ENCODE measurements at regions not wholly inside any gene's neighbourhood (a gene's known extent, or its start where the extent isn't known, plus 50 kb on each side); places are given as distances from the start of the nearest gene placed in this dataset.
A peak's percentile ranks its signal among the peaks of the same experiment; 100 is the strongest.
"Not testable (repeated sequence)": the region's sequence is repeated elsewhere in the genome, so short reads cannot be mapped to it uniquely, and the experiment has no call there.

DNA sequence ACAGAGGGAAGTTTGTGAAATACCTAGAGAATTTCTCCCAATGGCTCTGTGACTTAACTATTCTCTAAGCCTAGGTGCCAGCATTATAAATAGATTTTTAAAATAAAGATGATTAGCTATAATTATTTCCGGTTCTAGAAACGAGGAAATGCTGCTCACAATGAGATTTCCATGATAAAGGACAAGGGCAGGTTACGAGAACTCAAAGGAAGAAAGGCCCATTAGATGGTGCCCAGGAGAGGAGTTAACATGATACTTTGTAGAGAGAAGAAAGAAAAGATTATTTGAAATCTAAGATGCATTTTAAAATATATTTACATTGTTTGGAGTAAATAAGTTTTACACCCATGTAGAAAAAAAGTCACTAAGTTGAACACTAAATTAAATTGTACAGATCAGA, 538.3 kb upstream of the PTGER4 start:
- DNase-seq (ENCODE audit: low read depth, low spot score) = no peak

DNA sequence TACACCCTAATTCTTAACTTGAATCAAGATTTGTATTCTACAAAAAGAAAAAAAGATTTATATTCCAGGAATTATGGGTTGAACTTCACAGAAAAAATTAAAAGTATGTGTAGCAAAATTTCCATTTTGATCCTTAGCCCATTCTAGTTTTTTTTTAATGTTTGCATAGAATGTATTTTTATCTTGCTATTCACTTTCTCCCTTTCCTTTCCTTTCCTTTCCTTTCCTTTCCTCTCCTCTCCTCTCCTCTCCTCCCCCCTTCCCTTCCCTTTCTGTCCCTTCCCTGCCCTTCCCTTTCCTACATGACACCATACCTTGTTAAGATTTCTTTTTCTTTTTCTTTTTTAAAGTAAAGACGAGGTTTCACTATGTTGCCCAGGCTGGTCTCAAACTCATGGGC, 542.5 kb upstream of the PTGER4 start:
- no peak for DNase-seq (ENCODE audit: low read depth, low spot score)

DNA sequence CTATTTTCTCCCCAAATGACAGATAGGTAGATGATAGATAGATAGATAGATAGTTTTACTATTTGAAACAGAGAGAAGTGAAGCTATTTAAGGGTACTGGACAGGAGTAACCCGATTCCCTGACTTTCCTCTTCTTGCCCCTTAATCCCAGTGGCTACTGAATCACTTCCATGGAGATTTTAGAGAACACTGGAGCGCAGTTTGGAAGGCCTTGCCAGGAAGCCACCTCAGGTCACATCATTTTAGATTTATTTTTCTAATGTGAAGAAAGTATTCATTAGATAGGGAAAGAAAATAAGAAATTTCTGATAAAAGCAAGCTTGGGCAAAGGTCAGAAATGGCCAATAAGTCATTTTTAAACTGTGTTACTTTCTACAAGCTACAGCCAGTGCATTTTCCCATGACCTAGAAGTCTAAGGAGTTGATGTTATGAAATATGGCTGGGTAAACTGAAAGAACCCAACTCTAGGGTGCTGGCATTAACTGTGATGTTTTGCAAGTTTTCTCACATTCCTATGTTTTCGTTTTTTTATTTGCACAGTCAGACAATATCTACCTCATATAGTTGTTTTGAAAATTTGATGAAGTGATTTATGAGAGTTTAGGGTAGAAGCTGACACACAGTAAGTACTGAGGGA, 544.7 kb upstream of the PTGER4 start:
- no peak for DNase-seq (ENCODE audit: low read depth, low spot score)

DNA sequence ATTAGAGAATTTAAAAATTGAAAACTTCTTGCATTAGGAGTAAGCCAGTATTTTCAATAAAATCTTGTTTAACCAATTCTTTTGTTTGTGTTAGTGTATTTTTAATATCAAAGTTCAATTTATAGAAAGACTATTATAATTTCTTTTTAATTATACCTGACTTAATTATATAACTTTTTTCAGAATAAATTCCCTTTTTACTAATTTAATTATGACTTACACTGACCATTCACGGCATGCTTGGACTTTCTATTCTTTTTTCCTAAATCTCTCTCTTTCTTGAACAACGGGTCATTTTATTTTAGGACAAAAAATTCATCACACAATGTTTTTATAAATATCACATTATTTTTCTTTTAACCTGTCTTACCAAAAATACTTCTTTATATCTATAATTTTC, 555.3 kb upstream of the PTGER4 start:
- DNase-seq (ENCODE audit: low read depth, low spot score) = no peak

DNA sequence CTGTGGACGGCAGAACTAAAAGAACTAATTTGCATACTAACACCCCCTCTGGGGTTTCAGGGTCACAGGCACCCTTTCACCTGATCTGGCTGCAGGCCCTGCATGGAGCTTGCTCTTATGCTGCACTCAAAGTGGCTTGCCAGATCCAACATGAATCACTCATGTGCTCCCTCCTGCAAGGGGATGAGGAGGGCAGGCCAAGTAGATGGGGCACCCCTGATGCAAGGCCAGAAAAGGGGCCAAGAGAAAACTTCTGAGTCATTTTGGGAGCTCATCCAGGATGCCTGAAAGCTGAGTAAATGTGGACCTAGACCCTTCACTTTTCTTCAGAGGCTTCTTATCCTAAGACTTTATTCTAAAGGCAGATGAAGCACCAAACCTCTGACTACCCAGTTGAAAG, 558.5 kb upstream of the PTGER4 start:
- DNase-seq (ENCODE audit: low read depth, low spot score) = no peak

DNA sequence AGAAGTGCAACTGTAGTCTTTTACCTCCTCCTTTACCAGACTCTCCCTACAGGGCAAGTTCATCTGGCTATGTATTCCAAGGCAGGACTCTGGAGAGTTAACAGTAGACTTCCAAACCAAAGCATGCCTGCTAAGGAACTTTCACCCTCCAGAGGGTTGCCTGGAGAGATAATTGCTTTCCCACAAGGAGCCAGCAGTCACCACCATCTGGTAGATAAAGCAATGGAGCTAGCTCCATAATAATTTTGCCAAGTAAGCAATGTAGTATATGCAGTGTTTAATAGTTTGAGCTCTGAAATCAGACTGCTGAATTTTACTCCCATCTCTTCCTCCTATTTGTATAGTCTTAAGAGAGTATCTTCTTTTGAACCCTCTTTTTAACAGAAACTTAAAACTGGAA, 566.8 kb upstream of the PTGER4 start:
- DNase-seq (ENCODE audit: low read depth, low spot score) = no peak

DNA sequence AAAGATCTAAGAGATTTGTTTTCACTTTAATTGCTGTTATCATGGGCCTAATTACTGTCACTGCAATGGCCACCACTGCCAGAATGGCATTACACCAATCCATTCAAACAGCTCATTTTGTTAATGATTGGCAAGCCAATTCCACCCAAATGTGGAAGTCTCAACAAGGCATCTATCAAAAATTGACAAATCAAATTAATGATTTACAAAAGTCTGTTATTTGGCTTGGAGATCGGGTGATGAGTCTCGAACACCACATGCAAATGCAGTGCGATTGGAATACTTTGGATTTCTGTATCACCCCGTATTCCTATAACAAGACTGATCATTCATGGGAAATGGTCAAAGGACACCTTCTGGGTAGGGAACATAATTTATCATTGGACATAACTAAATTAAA, 568.7 kb upstream of the PTGER4 start:
- DNase-seq (ENCODE audit: low read depth, low spot score) = not testable (repeated sequence)

DNA sequence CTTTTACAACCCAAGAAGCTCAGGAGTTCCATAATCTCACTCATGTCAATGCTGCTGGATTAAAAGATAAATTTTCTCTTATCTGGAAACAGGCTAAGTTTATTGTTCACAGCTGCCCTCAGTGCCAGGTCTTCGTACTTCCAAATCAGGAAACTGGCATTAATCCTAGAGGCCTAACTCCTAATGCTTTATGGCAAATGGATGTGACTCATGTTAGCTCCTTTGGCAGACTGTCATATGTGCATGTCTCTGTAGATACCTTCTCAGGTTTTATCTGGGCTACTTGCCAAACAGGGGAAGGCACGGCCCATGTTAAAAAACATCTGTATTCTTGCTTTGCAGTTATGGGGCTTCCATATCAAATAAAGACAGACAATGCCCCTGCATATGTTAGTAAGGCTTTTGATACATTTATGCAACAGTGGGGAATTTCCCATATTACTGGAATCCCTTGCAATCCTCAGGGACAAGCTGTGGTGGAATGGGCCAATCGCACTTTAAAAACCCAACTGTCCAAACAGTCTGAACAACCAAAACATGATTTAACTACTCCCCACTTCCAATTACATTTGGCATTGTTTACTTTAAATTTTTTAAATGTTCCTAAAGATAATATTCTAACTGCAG, 570.8 kb upstream of the PTGER4 start:
- peak; percentile 2 for DNase-seq (ENCODE audit: low read depth, low spot score)

DNA sequence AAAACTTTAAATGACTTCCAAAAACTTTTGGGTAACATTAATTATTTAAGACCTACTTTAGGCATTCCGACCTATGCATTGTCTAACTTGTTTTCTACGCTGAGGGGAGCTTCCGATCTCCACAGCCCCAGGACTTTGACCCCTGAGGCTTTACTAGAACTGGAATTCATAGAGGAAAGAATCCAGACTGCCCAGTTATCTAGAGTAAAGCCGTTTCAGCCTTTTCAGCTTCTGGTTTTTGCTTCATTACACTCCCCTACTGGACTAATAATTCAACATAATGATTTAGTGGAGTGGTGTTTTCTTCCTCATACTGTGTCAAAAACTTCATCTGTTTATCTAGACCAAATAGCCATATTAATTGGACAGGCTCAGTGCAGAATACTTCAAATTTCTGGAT, 571.9 kb upstream of the PTGER4 start:
- not testable (repeated sequence) for DNase-seq (ENCODE audit: low read depth, low spot score)

DNA sequence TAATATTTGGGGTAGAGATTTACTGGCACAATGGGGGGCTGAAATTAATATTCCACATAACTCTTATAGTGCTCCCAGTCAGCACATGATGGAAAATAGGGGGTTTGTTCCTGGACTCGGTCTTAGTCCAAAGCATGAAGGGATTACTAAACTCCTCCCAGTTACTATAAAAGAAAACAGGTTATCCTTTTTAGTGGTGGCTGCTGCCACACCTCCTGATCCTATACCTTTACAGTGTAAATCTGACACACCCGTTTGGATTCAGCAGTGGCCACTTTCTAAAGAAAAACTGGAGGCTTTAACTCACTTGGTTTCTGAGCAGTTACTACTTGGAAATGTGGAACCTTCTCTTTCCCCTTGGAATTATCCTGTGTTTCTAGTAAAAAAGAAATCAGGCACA, 572.9 kb upstream of the PTGER4 start:
- no peak for DNase-seq (ENCODE audit: low read depth, low spot score)

DNA sequence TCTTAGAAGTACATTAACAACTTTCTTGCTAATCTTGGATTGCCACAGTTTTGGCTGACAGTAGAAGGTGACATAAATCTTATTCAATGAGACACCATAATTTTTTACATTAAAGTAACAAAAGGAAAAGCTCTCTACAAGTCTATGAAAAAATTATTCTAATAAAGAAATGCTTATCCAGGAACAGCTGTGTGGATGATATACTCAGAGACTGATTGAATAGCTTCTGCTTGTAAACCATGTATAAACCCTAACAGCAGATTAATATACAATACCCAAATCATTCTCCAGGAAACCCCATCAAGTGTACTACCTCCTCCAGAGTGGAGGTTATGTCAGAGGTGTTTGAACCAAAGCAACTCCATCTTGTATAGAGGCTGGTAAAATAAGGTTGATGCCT, 581.4 kb upstream of the PTGER4 start:
- DNase-seq (ENCODE audit: low read depth, low spot score) = no peak

DNA sequence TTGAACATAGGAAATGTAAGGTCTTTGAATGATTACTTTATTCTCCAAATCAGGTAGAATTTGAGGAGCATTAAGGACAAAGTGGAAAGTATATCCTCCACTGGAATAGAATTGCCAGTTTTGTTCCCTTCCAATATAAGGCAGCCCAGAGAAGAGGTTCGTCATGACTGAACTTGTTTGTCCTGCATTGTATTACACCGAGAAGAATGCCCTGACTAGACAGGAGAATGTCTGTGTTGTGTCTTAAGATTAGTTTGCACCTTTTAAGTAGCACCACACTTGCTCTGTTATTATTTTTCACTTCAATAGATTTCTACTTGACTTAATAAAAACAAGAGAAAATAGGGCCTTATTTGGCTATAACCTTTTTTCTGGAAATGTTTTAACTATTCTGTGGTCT, 586.2 kb upstream of the PTGER4 start:
- DNase-seq (ENCODE audit: low read depth, low spot score) = no peak

DNA sequence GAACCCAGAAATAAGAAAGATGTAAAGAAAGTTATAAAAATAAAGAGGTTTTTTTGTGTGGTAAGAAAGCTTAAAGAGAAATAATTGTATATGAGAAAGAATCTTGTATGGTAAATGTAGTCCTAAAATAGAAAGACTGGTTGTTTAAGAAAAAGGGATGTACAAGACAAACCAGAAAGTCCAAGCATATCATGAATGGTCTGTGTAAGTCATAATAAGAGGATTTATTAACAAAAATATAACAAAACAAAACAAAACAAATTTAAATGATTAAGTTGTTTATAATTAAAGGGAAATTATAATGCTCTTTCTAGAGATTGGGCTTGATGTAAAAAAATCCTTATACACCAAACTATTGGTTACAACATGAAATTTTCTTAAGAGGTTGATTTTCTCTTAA, 590.4 kb upstream of the PTGER4 start:
- no peak for DNase-seq (ENCODE audit: low read depth, low spot score)

DNA sequence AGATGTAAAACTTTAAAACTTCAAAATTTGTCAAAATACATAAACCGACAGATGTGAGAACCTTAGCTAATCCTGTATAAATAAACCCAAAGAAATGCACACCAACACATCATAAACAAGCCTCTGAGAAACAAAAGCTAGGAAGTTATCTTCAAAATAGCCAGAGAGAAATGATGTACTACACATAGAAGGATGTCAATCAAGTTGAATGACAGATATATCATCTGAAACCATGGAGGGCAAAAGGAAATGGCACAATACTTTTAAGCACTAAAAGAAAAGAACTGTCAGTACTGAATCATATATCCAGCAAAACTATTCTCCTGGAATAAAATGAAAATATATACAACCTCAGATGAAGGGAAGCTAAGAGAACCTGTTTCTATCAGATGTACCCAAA, 595.1 kb upstream of the PTGER4 start:
- DNase-seq (ENCODE audit: low read depth, low spot score) = no peak

DNA sequence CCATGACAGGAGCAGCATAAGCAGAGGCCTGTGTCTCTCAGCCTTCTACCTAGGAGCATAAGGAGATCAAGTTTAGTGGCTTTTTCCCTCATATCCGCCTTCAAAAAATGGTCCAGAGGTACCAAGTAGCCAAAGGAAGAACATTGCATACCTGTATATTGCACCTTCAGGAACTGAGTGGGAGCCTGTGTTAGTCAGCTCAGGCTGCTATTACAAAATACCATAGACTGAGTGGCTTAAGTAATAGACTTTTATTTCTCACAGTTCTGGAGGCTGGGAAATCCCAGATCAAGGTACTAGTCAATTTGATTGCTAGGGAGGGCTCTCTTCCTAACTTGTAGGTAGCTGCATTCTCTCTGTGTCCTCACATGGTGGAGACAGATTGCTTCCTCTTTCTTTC, 597.4 kb upstream of the PTGER4 start:
- no peak for DNase-seq (ENCODE audit: low read depth, low spot score)

DNA sequence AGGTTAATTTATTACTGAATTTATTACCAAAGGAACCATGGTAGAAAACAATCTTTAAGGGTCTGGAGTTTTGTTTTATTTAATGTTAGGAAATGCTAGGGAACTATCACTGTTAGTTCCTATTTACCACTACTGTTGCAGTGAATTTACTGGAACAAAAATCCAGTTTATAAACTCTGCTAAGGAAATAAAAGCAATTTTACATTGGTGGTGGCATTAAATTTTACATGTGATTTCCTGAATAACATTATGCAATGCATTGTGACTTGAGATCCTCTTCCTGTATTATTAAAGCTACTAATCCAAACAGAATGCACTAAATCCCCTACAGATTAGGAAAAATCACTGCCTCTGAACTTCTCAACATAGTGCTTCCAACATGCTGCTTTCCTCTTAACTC, 599.5 kb upstream of the PTGER4 start:
- no peak for DNase-seq (ENCODE audit: low read depth, low spot score)

DNA sequence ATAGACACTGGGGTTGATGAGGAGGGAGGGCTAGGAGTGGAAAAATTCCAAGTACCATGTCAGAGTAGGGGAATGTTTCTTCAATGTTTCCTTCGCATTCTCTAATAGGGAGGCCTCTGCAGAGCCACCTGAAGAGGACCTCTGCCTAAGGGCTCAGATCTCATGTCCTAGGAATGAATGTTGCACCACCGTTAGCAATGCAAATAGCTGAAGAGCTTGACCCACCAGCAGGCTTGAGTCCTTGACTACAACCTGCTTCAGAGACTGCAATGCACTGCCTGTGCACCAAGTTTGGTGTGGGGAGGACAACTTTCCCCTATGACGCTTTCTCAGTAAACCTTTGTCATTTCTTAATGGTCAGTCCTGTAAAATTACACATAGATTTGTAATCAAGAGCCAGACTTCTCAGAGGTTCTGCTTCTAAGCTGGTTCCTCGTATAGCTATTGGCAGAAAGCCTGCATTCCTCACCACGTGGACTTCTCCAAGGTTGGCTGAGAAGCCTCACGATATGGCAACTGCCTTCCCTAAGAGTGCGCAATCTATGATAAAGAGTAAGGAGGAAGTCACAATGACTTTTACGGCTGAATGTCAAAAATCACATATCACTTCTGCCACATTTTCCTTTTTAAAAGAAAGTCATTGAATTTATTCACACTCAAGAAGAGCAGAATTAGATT, 600.7 kb upstream of the PTGER4 start:
- no peak for DNase-seq (ENCODE audit: low read depth, low spot score)

DNA sequence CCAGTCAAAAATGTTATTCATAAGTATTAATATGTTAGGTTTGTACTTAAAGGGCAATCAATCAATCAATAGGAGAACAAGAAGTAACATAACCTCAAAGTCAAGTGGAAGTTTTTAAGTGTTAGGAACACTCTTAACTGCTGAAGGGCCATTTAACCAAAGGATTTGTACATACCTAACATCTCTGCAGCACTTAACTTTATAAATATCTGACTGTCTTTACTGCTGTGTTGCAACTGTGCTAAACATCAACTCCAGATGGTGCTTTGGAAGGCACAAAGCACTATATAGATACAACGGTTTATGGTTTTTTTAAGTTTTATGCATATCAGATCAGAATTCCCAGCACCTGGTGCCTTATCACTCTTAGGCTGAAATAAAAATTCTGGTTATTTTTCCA, 604.9 kb upstream of the PTGER4 start:
- no peak for DNase-seq (ENCODE audit: low read depth, low spot score)

DNA sequence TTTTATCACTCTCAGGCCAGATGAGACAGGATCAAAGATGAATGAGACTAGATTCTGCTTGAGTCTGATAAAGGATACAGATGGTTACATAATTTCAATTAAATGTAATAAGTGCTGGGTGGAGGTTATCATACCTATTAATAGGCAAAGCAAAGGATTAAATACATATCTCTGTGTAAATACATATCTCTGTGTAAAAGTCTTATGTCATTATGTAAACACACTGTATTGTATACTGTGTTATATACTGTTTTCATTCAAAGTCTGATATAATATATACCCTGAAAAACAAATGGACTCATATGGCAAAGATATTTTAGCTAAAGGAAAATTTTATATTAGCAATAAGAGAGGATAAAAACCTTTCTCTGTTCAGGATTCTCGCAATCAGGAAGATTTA, 605.8 kb upstream of the PTGER4 start:
- DNase-seq (ENCODE audit: low read depth, low spot score) = no peak

DNA sequence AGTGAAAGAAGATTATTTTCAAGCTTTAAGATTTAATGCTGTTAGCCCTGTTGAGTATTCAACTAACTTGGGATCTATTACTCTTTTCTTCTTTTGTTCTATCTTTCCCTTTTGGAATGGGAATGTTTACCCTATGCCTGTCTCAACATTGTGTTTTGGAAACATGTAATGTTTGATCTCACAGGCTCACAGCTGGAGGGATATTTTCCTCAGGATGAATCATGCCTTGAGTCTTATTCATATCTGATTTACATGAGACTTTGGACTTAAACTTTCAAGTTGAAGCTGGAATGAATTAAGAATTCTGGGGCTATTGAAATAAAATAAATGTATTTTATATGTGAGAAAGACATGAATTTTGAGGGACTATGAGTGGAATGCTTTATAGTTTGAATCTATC, 607.8 kb upstream of the PTGER4 start:
- DNase-seq (ENCODE audit: low read depth, low spot score) = peak; percentile 5

DNA sequence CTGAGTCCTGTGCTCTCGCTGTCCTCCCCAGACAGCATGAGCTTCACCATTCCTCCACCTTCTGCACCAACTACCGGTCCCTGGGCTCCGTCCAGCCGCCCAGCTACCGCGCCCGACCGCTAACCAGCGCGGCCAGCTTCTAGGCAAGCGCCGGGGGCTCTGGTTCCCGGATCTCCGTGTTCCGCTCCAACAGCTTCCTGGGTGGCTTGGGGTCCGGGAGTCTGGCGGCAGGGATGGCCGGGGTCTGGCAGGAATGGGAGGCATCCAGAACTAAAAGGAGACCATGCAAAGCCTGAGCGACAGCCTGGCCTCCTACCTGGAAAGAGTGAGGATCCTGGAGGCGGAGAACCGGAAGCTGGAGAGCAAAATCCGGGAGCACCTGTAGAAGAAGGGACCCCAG, 613.1 kb upstream of the PTGER4 start:
- DNase-seq (ENCODE audit: low read depth, low spot score) = no peak

DNA sequence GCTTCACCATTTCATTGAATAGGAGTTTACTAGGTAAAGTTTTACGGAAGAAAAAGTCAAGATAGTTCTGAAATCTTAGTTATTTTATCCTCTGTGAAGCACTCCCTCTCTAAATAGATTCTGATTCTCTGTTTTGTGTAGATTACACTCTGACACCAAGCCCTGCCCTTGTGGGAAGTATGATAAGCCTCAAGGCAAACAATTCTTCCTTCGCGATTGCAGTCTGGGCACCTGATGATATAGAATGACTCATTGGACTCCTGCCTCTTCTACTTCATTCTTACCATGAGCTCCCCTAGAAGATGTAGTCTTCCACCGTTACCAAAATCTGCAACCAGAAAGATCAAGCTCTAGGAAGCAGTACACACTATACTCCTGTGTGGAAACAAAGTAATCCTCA, 626.9 kb upstream of the PTGER4 start:
- no peak for DNase-seq (ENCODE audit: low read depth, low spot score)

DNA sequence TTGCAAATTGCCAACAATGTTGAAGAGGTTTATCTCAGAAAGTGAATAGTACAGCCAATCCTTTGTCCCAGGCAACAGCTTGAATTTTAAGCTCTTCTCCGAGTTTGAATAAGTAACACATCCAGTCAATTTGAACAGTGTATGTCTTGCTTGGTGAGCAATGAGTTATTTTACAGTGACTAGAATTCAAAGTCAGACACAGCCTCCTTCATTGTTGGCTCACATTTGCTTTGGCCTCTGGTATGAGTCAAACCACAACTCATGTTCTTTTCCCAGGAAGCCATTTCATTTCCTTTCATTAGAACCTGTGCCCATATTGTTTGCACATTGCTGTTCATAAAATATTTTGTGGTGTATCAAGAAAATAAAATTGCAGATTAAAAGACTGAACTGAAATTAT, 622.0 kb upstream of the DAB2 start:
- DNase-seq (ENCODE audit: low read depth, low spot score) = peak; percentile 27
